SK-N-SH treated with all-trans-retinoic acid at 6 μM for 48 hours (cell line): ENCODE measurements at regions not wholly inside any gene's neighbourhood (a gene's known extent, or its start where the extent isn't known, plus 50 kb on each side); places are given as distances from the start of the nearest gene placed in this dataset.
"Not testable (repeated sequence)": the region's sequence is repeated elsewhere in the genome, so short reads cannot be mapped to it uniquely, and the experiment has no call there.

Experiments used
- ATAC-seq: fragments of 200-7000 bp; cut with Tn5 transposase; 3 replicates; pipeline ENCODE4 v1.9.1; 2020; ENCODE audit warnings: mild to moderate bottlenecking, moderate library complexity
- ARNTL ChIP-seq: fragments of 450-650 bp; formaldehyde crosslinking; IDR thresholded peaks from 2 replicates; pipeline ENCODE4 v1.5.0; 2020; ENCODE audit warnings: low read depth, mild to moderate bottlenecking, moderate library complexity, borderline replicate concordance
- BACH2 ChIP-seq: fragments of 250-450 bp; sonication (Bioruptor Pico); IDR thresholded peaks from 2 replicates; pipeline ENCODE4 v1.9.0; 2021; ENCODE audit warnings: mild to moderate bottlenecking, borderline replicate concordance
- CSDC2 ChIP-seq: fragments of 250-450 bp; sonication (Bioruptor Pico); IDR thresholded peaks from 2 replicates; pipeline ENCODE4 v1.5.0; 2020; ENCODE audit warnings: mild to moderate bottlenecking, moderate library complexity
- CSRNP3 ChIP-seq: fragments of 250-450 bp; sonication (Bioruptor Pico); IDR thresholded peaks from 2 replicates; pipeline ENCODE4 v1.5.1; 2021; ENCODE audit warnings: mild to moderate bottlenecking, moderate library complexity
- ESRRG ChIP-seq: fragments of 250-450 bp; sonication (Bioruptor Pico); IDR thresholded peaks from 2 replicates; pipeline ENCODE4 v1.6.1; 2021; ENCODE audit warnings: mild to moderate bottlenecking
- GLIS3 ChIP-seq: fragments of 250-450 bp; sonication (Bioruptor Pico); IDR thresholded peaks from 2 replicates; pipeline ENCODE4 v1.5.0; 2020; ENCODE audit warnings: mild to moderate bottlenecking, moderate library complexity
- OSR1 ChIP-seq: fragments of 250-450 bp; sonication (Bioruptor Pico); IDR thresholded peaks from 2 replicates; pipeline ENCODE4 v1.8.0; 2022; ENCODE audit warnings: moderate library complexity, mild to moderate bottlenecking, inconsistent platforms
- PPARA ChIP-seq: fragments of 250-450 bp; sonication (Bioruptor Pico); IDR thresholded peaks from 2 replicates; pipeline ENCODE4 v1.5.0; 2020; ENCODE audit warnings: mild to moderate bottlenecking, borderline replicate concordance
- SNAI2 ChIP-seq: fragments of 250-450 bp; sonication (Bioruptor Pico); IDR thresholded peaks from 2 replicates; pipeline ENCODE4 v1.5.0; 2020; ENCODE audit warnings: mild to moderate bottlenecking, moderate library complexity
- TCF4 ChIP-seq: fragments of 250-450 bp; sonication (Bioruptor Pico); IDR thresholded peaks from 2 replicates; pipeline ENCODE4 v1.8.0; 2021; ENCODE audit warnings: mild to moderate bottlenecking, moderate library complexity, borderline replicate concordance
- TOX ChIP-seq: fragments of 250-450 bp; sonication (Bioruptor Pico); IDR thresholded peaks from 2 replicates; pipeline ENCODE4 v1.8.0; 2021; ENCODE audit warnings: mild to moderate bottlenecking, moderate library complexity, borderline replicate concordance
- TSHZ2 ChIP-seq: fragments of 250-450 bp; sonication (Bioruptor Pico); IDR thresholded peaks from 2 replicates; pipeline ENCODE4 v1.5.0; 2020; ENCODE audit warnings: mild to moderate bottlenecking, moderate library complexity
- ZC3H10 ChIP-seq: fragments of 250-450 bp; sonication (Bioruptor Pico); IDR thresholded peaks from 2 replicates; pipeline ENCODE4 v1.5.1; 2021; ENCODE audit warnings: mild to moderate bottlenecking, moderate library complexity
- ZFP3 ChIP-seq: fragments of 250-450 bp; sonication (Bioruptor Pico); IDR thresholded peaks from 2 replicates; pipeline ENCODE4 v1.5.0; 2020; ENCODE audit warnings: mild to moderate bottlenecking, moderate library complexity
- ZFP30 ChIP-seq: fragments of 450-650 bp; formaldehyde crosslinking; IDR thresholded peaks from 2 replicates; pipeline ENCODE4 v1.5.0; 2022; ENCODE audit warnings: mild to moderate bottlenecking, moderate library complexity
- ZNF565 ChIP-seq: fragments of 450-650 bp; formaldehyde crosslinking; conservative IDR thresholded peaks from 2 replicates; pipeline ENCODE4 v1.5.0; 2020; ENCODE audit warnings: low read depth, mild to moderate bottlenecking, moderate library complexity
- ZNF70 ChIP-seq: fragments of 450-650 bp; formaldehyde crosslinking; IDR thresholded peaks from 2 replicates; pipeline ENCODE4 v1.5.0; 2020; ENCODE audit warnings: mild to moderate bottlenecking, moderate library complexity
- ZNF8 ChIP-seq: fragments of 450-650 bp; formaldehyde crosslinking; IDR thresholded peaks from 2 replicates; pipeline ENCODE4 v1.5.0; 2020; ENCODE audit warnings: mild to moderate bottlenecking, moderate library complexity
- TF ChIP-seq, protein P1 (sequence below): fragments of 250-450 bp; sonication (Bioruptor Pico); IDR thresholded peaks from 2 replicates; pipeline ENCODE4 v1.5.1; 2020; ENCODE audit warnings: low read depth, mild to moderate bottlenecking, moderate library complexity
- TF ChIP-seq, protein P2 (sequence below): fragments of 250-450 bp; sonication (Bioruptor Pico); IDR thresholded peaks from 2 replicates; pipeline ENCODE4 v1.8.0; 2020; ENCODE audit warnings: mild to moderate bottlenecking, moderate library complexity, borderline replicate concordance

- TF ChIP-seq SNAI2 (CRISPR knock-in tag) (no peak), BACH2 (no peak)
- ATAC-seq: no peak
Observed at GRCh38 chr2:66145490-66145889, 289.4 kb upstream of the MEIS1 start.

DNA sequence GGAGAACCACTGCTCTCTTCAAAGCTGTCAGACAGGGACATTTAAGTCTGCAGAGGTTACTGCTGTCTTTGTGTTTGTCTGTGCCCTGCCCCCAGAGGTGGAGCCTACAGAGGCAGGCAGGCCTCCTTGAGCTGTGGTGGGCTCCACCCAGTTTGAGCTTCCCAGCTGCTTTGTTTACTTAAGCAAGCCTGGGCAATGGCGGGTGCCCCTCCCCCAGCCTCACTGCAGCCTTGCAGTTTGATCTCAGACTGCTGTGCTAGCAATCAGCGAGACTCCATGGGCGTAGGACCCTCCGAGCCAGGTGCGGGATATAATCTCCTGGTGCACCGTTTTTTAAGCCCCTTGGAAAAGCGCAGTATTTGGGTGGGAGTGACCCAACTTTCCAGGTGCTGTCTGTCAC is 290.6 kb upstream of the MEIS1 start:
- not testable (repeated sequence) for ATAC-seq

DNA sequence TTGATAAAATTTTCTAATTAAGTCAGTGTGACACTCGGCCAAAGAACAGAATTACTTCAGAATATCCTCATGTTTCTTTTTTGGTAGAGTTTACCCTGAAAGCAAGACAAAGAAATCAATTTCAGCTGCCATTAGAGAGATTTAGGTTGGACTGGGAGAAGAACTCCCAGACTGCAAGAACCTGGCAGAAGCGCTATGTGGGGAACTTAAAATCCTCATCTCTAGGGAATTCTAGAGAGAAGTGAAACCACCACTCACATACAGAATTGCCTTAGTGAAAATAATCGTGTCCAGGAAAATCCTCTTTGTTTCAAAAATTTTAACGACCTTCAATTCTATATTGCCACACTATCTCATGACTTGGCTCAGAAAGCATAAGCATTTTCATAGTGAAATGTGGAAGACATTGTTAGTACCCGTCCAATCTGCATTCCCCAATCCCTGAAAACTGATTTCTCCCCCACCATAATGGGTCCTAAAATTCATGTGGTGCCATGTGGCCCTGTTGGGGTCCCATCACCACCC is 297.3 kb upstream of the MEIS1 start:
- TF ChIP-seq ESRRG (CRISPR knock-in tag) (no peak), ZC3H10 (CRISPR knock-in tag) (no peak), TSHZ2 (CRISPR knock-in tag) (no peak), TCF4 (CRISPR knock-in tag) (no peak), OSR1 (CRISPR knock-in tag) (no peak), ARNTL (CRISPR knock-in tag) (no peak), BACH2 (no peak), TOX (no peak), ZNF70 (CRISPR knock-in tag) (no peak), ZFP3 (CRISPR knock-in tag) (no peak), ZNF565 (no peak), SNAI2 (CRISPR knock-in tag) (no peak)
- TF ChIP-seq, protein P1, sequence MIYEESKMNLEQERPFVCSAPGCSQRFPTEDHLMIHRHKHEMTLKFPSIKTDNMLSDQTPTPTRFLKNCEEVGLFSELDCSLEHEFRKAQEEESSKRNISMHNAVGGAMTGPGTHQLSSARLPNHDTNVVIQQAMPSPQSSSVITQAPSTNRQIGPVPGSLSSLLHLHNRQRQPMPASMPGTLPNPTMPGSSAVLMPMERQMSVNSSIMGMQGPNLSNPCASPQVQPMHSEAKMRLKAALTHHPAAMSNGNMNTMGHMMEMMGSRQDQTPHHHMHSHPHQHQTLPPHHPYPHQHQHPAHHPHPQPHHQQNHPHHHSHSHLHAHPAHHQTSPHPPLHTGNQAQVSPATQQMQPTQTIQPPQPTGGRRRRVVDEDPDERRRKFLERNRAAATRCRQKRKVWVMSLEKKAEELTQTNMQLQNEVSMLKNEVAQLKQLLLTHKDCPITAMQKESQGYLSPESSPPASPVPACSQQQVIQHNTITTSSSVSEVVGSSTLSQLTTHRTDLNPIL (CRISPR knock-in tag): no peak

DNA sequence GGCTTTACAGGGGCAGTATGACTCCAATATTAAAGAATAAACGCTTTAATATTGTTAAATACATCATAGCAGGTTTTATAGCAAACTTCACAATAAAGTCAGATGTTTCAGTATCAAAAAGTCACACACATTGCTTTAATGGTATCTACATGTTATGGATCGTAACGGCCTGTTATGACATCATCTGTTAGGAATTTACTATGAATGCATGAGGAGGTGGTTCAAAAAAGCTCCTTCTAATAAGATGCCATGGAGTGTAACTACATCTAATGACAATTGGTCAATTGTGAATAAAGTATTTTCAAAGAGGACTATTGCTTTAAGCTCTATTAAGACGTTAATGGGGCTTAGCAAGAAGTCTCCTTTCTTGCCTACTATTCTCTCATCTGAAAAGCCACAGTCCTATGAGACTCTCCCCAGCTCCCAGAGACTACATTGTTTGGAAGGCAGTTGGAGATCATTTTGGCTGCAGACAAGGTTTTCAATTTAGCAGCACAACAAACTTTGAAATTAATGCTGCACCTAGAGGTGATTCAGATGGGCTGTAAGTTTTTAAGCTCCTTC is 300.7 kb upstream of the MEIS1 start:
- TF ChIP-seq ESRRG (CRISPR knock-in tag): no peak
- TF ChIP-seq, protein P1 (CRISPR knock-in tag): no peak
- no peak for TF ChIP-seq CSDC2 (CRISPR knock-in tag)
- TF ChIP-seq GLIS3 (CRISPR knock-in tag): no peak
- TF ChIP-seq CSRNP3 (CRISPR knock-in tag): no peak
- no peak for TF ChIP-seq PPARA (CRISPR knock-in tag)

More for the DNA sequence above, 297.3 kb upstream of the MEIS1 start:
- ATAC-seq: no peak

GRCh38 chr2:66127656-66128055 is 307.3 kb upstream of the MEIS1 start:
- ATAC-seq: no peak

More for the DNA sequence above, 300.7 kb upstream of the MEIS1 start:
- ATAC-seq: no peak

More at GRCh38 chr2:66127656-66128055, 307.3 kb upstream of the MEIS1 start:
- TF ChIP-seq PPARA (CRISPR knock-in tag): no peak
- no peak for TF ChIP-seq TSHZ2 (CRISPR knock-in tag)
- TF ChIP-seq, protein P2, sequence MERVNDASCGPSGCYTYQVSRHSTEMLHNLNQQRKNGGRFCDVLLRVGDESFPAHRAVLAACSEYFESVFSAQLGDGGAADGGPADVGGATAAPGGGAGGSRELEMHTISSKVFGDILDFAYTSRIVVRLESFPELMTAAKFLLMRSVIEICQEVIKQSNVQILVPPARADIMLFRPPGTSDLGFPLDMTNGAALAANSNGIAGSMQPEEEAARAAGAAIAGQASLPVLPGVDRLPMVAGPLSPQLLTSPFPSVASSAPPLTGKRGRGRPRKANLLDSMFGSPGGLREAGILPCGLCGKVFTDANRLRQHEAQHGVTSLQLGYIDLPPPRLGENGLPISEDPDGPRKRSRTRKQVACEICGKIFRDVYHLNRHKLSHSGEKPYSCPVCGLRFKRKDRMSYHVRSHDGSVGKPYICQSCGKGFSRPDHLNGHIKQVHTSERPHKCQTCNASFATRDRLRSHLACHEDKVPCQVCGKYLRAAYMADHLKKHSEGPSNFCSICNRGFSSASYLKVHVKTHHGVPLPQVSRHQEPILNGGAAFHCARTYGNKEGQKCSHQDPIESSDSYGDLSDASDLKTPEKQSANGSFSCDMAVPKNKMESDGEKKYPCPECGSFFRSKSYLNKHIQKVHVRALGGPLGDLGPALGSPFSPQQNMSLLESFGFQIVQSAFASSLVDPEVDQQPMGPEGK (CRISPR knock-in tag): no peak
- no peak for TF ChIP-seq ZFP30
- no peak for TF ChIP-seq ZNF8 (CRISPR knock-in tag)
- TF ChIP-seq ZNF565: no peak
- TF ChIP-seq, protein P1 (CRISPR knock-in tag): no peak
- no peak for TF ChIP-seq TCF4 (CRISPR knock-in tag)
- no peak for TF ChIP-seq BACH2
- no peak for TF ChIP-seq SNAI2 (CRISPR knock-in tag)
